ENCODE measurements at regions not wholly inside any gene's neighbourhood (a gene's known extent, or its start where the extent isn't known, plus 50 kb on each side); places are given as distances from the start of the nearest gene placed in this dataset.

GRCh38 chr18:10284540-10285282, 169.7 kb upstream of the APCDD1 start:
- DNase-seq (ENCODE audit: low read depth): no peak

GRCh38 chr18:10285283-10285640, 169.2 kb upstream of the APCDD1 start:
- no peak for DNase-seq (ENCODE audit: low read depth)

GRCh38 chr18:10286580-10287150, 167.8 kb upstream of the APCDD1 start:
- no peak for DNase-seq (ENCODE audit: low read depth)

GRCh38 chr18:10289251-10289650, 165.2 kb upstream of the APCDD1 start:
- no peak for DNase-seq (ENCODE audit: low read depth)

- no peak for DNase-seq (ENCODE audit: low read depth)
These were observed 164.3 kb upstream of the APCDD1 start for GRCh38 chr18:10289951-10290637.

GRCh38 chr18:10290638-10291235, 163.7 kb upstream of the APCDD1 start:
- DNase-seq (ENCODE audit: low read depth): no peak

- no peak for DNase-seq (ENCODE audit: low read depth)
These were observed 162.9 kb upstream of the APCDD1 start for GRCh38 chr18:10291568-10291981.

- no peak for DNase-seq (ENCODE audit: low read depth)
These were observed 160.5 kb upstream of the APCDD1 start for GRCh38 chr18:10293966-10294365.

GRCh38 chr18:10295751-10296150, 158.7 kb upstream of the APCDD1 start:
- DNase-seq (ENCODE audit: low read depth): no peak

GRCh38 chr18:10296491-10296890, 157.9 kb upstream of the APCDD1 start:
- DNase-seq (ENCODE audit: low read depth): no peak

GRCh38 chr18:10297086-10297485, 157.3 kb upstream of the APCDD1 start:
- DNase-seq (ENCODE audit: low read depth): no peak

- no peak for DNase-seq (ENCODE audit: low read depth)
These were observed 156.1 kb upstream of the APCDD1 start for GRCh38 chr18:10298346-10298745.

GRCh38 chr18:10299643-10300042, 154.8 kb upstream of the APCDD1 start:
- DNase-seq (ENCODE audit: low read depth): no peak

- DNase-seq (ENCODE audit: low read depth): no peak
These were observed 153.7 kb upstream of the APCDD1 start for GRCh38 chr18:10300739-10301138.

- DNase-seq (ENCODE audit: low read depth): no peak
These were observed 152.5 kb upstream of the APCDD1 start for GRCh38 chr18:10301831-10302483.

- no peak for DNase-seq (ENCODE audit: low read depth)
These were observed 151.3 kb upstream of the APCDD1 start for GRCh38 chr18:10303171-10303570.

- DNase-seq (ENCODE audit: low read depth): no peak
These were observed 149.6 kb upstream of the APCDD1 start for GRCh38 chr18:10304853-10305252.

GRCh38 chr18:10306779-10307178, 147.7 kb upstream of the APCDD1 start:
- DNase-seq (ENCODE audit: low read depth): no peak

- no peak for DNase-seq (ENCODE audit: low read depth)
These were observed 146.3 kb upstream of the APCDD1 start for GRCh38 chr18:10308154-10308553.

- DNase-seq (ENCODE audit: low read depth): no peak
These were observed 143.8 kb upstream of the APCDD1 start for GRCh38 chr18:10310626-10311025.

- DNase-seq (ENCODE audit: low read depth): no peak
These were observed 142.0 kb upstream of the APCDD1 start for GRCh38 chr18:10312326-10313015.

- DNase-seq (ENCODE audit: low read depth): no peak
These were observed 141.5 kb upstream of the APCDD1 start for GRCh38 chr18:10313016-10313342.
